Gastrocnemius medialis (tissue), 4 donors: ENCODE measurements at regions not wholly inside any gene's neighbourhood (a gene's known extent, or its start where the extent isn't known, plus 50 kb on each side); places are given as distances from the start of the nearest gene placed in this dataset.

Source experiments
- CTCF ChIP-seq, 5 experiments: fragments of 450-650 bp in 3 of 5; fragments of 200-600 bp in 2 of 5; sonication (generic) in 2 of 5; IDR thresholded peaks in 4 of 5; conservative IDR thresholded peaks in 1 of 5; 1 replicate in 4 of 5; 2 replicates in 1 of 5; pipeline ENCODE4 v1.5.1; 2016 to 2019; ENCODE audit warnings: antibody characterized with exemption in 5 of 5, mild to moderate bottlenecking in 3 of 5, moderate library complexity in 3 of 5
- POLR2A ChIP-seq, 2 donors: fragments of 450-650 bp; IDR thresholded peaks; one replicate each; pipeline ENCODE4 v1.6.1; 2017; ENCODE audit warnings: antibody characterized with exemption in 2 of 2, mild to moderate bottlenecking in 2 of 2, moderate library complexity in 2 of 2

- TF ChIP-seq CTCF (IDR thresholded peaks at IDR 0.05 in 4 of 5, conservative IDR thresholded peaks at IDR 0.05 in 1 of 5) (no peak), POLR2A (IDR thresholded peaks at IDR 0.05) (no peak)
Observed at GRCh38 chr6:169084067-169084466, 169.6 kb downstream of the THBS2 start.
